Parathyroid adenoma (tissue), 2 donors: ENCODE measurements at regions not wholly inside any gene's neighbourhood (a gene's known extent, or its start where the extent isn't known, plus 50 kb on each side); places are given as distances from the start of the nearest gene placed in this dataset.

Experiments
- H2AFZ ChIP-seq: fragments of 300-600 bp; sonication (generic); one replicate; pipeline ENCODE4 v1.7.0; 2017; ENCODE audit warnings: antibody characterized with exemption, mild to moderate bottlenecking
- H3K27ac ChIP-seq: fragments of 300-600 bp; sonication (generic); one replicate; pipeline ENCODE4 v1.7.0; 2017
- H3K27me3 ChIP-seq: fragments of 300-600 bp; sonication (generic); one replicate; pipeline ENCODE4 v1.7.0; 2017; ENCODE audit warnings: low read length; ENCODE audit not compliant: control insufficient read depth, insufficient read depth
- H3K36me3 ChIP-seq: fragments of 300-600 bp; sonication (generic); one replicate; pipeline ENCODE4 v1.7.0; 2017; ENCODE audit warnings: low read length; ENCODE audit not compliant: control insufficient read depth, insufficient read depth
- H3K4me1 ChIP-seq: fragments of 300-600 bp; sonication (generic); one replicate; pipeline ENCODE4 v1.7.0; 2017; ENCODE audit warnings: control low read depth
- H3K4me2 ChIP-seq: fragments of 300-600 bp; sonication (generic); one replicate; pipeline ENCODE4 v1.7.0; 2017; ENCODE audit warnings: low read length
- H3K4me3 ChIP-seq: fragments of 300-600 bp; sonication (generic); one replicate; pipeline ENCODE4 v1.7.0; 2017; ENCODE audit warnings: low read depth, low read length
- H3K79me2 ChIP-seq: fragments of 300-600 bp; sonication (generic); one replicate; pipeline ENCODE4 v1.7.0; 2017; ENCODE audit warnings: control low read depth
- H3K9ac ChIP-seq: fragments of 300-600 bp; sonication (generic); one replicate; pipeline ENCODE4 v1.7.0; 2017; ENCODE audit warnings: mild to moderate bottlenecking
- H3K9me3 ChIP-seq: fragments of 300-600 bp; sonication (generic); one replicate; pipeline ENCODE4 v1.7.0; 2017; ENCODE audit warnings: low read length; ENCODE audit not compliant: control insufficient read depth
- TF ChIP-seq, protein P1 (sequence below): fragments of 300-600 bp; sonication (generic); IDR thresholded peaks from one replicate; pipeline ENCODE4 v1.7.0; 2017; ENCODE audit warnings: antibody characterized with exemption, mild to moderate bottlenecking
- donor health status: primary hyperparathyroidism.

DNA sequence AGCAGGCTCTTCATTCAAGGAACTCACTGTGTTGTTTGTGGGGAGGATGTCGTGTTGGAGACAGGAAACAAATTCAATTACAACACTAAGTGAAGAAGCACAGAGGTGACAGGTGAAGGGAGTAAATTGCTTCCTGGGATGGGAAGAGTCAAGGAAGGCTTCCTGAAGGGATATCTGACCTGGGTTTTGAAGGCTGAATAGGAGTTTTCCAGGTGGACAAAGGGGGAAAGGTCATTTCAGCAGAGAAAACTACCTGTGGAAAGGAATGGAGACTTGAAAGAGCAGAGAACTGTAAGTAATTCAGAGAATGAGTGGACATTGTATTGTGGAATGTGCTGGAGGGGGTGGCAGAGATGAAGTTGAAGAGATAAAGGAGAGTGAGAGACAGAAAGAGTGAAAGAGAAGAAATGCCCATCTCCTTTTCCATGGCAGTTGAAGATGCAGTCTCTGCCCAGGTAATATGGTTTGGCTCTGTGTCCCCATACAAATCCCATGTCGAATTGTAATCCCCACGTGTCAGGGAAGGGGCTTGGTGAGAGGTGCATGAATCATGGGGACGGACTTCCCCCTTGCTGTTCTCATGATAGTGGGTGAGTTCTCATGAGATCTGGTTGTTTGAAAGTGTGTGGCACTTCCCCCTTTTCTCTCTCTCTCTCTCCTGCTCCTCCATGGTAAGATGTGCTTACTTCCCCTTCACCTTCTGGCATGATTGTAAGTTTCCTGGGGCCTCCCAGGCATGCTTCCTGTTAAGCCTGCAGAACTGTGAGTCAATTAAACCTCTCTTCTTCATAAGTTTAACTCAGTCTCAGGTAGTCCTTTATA, 205.7 kb upstream of the BCOR start:
- Histone ChIP-seq H3K79me2 (no peaks in the 10 kb centered on the region), H3K4me1 (no peaks in the 10 kb centered on the region)

DNA sequence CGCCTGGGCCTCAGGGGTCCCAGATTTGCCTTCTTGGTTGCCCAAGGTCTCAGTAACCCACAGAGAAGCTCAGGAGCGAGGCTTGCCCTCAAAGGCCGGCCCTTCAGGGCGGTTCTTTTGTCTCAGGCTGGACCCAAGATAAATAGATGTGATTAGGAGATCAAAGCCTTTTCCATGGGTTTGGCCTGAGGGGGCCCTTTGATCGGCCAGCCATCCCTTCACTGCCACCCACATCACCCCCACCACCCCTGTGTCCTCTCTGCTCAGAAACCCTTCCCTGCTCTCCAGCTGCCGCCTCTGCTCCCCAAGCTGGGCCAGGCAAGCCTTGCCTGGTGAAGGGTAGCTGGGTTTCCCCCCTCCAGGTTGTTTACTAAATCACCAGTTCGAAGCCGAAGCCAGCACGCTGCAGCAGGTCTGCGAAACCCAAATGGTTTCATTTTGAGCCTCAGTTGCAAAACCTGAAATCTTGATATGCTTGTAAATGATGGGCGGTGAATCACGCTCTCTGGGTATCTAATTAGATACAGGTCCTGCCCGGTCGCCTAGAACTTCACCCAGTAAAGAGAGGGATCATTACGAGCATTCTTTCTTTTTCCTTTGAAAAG, 202.6 kb upstream of the BCOR start:
- H3K4me3 ChIP-seq: no peak overlapping the region

More for the DNA sequence above, 205.7 kb upstream of the BCOR start:
- no peak overlapping the region for H3K4me2 ChIP-seq
- no peaks in the 10 kb centered on the region for H3K9me3 ChIP-seq
- no peaks in the 10 kb centered on the region for H3K36me3 ChIP-seq
- H3K27me3 ChIP-seq: no peaks in the 10 kb centered on the region
- H2AFZ ChIP-seq: no peak overlapping the region
- no peak overlapping the region for H3K9ac ChIP-seq
- H3K27ac ChIP-seq: no peak overlapping the region
- TF ChIP-seq, protein P1, sequence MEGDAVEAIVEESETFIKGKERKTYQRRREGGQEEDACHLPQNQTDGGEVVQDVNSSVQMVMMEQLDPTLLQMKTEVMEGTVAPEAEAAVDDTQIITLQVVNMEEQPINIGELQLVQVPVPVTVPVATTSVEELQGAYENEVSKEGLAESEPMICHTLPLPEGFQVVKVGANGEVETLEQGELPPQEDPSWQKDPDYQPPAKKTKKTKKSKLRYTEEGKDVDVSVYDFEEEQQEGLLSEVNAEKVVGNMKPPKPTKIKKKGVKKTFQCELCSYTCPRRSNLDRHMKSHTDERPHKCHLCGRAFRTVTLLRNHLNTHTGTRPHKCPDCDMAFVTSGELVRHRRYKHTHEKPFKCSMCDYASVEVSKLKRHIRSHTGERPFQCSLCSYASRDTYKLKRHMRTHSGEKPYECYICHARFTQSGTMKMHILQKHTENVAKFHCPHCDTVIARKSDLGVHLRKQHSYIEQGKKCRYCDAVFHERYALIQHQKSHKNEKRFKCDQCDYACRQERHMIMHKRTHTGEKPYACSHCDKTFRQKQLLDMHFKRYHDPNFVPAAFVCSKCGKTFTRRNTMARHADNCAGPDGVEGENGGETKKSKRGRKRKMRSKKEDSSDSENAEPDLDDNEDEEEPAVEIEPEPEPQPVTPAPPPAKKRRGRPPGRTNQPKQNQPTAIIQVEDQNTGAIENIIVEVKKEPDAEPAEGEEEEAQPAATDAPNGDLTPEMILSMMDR: no peak
- H3K4me3 ChIP-seq: no peak overlapping the region

DNA sequence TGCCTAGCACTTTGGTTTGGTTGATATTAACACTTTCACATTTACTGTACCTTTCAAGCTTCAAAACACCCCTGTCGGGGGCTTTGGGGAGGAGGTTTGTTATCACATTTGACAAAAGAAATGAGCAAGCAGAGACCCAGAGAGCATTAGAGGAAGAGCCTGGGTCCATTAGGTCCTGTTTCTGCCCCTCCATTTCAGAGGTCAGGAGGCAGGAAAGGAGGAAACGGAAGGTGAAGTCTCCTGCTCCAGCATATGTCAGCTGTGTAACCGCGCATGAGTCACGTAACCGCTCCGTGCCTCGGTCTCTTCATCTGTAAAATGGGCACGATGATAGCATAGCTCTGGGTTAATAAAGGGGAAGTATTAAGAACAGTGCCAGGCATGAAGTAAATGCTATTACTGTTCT, 201.9 kb upstream of the BCOR start:
- H3K4me3 ChIP-seq: no peak overlapping the region
- H3K4me2 ChIP-seq: no peak overlapping the region
- TF ChIP-seq, protein P1: no peak
- no peaks in the 10 kb centered on the region for H3K36me3 ChIP-seq
- no peak overlapping the region for H2AFZ ChIP-seq
- H3K79me2 ChIP-seq: no peaks in the 10 kb centered on the region
- no peaks in the 10 kb centered on the region for H3K27me3 ChIP-seq
- no peaks in the 10 kb centered on the region for H3K9me3 ChIP-seq
- no peak overlapping the region for H3K27ac ChIP-seq
- H3K4me1 ChIP-seq: no peaks in the 10 kb centered on the region
- H3K9ac ChIP-seq: no peak overlapping the region

More for the DNA sequence above, 202.6 kb upstream of the BCOR start:
- Histone ChIP-seq H2AFZ (no peak overlapping the region), H3K4me1 (no peaks in the 10 kb centered on the region), H3K79me2 (no peaks in the 10 kb centered on the region), H3K27me3 (no peaks in the 10 kb centered on the region), H3K9ac (no peak overlapping the region), H3K9me3 (no peaks in the 10 kb centered on the region), H3K36me3 (no peaks in the 10 kb centered on the region), H3K27ac (no peak overlapping the region), H3K4me2 (no peak overlapping the region)
- TF ChIP-seq, protein P1: no peak

DNA sequence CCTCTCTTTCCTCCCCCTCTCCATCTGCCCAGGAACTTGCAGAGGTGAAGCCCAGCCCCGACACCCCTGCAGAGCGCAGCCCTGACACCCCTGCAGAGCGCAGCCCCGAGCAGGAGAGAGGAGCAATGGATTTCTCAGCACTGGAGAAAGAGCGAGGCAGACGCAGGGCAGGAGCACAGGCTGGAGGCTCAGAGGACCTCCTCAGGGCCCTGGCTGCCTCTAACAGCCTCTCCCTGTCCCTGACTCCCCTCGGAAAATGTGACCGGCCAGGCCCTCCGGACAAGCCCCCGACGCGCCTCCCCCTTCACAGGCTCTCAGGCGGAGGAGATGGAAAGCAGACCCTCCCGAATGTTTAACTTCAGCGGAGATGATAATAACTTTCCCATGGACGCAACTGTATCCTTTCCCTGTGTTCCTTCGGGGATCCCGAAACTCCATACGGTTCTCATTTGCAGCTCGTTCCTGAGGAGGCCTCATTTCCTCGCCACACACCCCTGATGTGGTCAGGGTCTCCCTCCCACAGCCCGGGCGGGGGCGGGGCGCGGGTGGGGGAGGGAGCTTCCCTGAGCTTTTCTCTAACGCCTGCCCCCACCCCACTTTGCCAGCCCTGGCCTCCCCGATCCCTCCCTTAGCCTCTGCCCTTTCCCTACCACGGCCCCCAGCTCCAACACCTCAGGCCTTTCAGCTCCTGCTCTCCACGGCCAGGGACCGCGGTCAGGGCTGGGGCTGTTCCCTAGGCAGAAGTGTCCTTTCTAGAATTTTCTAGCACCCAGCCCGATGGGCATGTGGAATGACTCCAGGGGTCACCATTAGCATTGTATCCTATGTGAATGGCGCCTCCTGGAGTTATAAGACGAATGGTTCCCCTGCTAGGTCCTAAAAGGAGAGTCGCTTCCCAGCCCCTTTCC, 201.1 kb upstream of the BCOR start:
- H3K27me3 ChIP-seq: no peaks in the 10 kb centered on the region
- no peak overlapping the region for H3K4me3 ChIP-seq
- H3K9ac ChIP-seq: no peak overlapping the region
- no peak overlapping the region for H3K4me2 ChIP-seq
- no peak overlapping the region for H3K27ac ChIP-seq
- H3K36me3 ChIP-seq: no peaks in the 10 kb centered on the region
- H3K4me1 ChIP-seq: no peaks in the 10 kb centered on the region
- no peaks in the 10 kb centered on the region for H3K9me3 ChIP-seq
- TF ChIP-seq, protein P1: no peak
- no peaks in the 10 kb centered on the region for H3K79me2 ChIP-seq
- H2AFZ ChIP-seq: no peak overlapping the region
